SKM-1 treated with dmso at 0.1 percent for 144 hours (cell line): ENCODE measurements at regions not wholly inside any gene's neighbourhood (a gene's known extent, or its start where the extent isn't known, plus 50 kb on each side); places are given as distances from the start of the nearest gene placed in this dataset.
"Not testable (repeated sequence)": the region's sequence is repeated elsewhere in the genome, so short reads cannot be mapped to it uniquely, and the experiment has no call there.

ENCODE experiments used
- DNase-seq: peaks from one replicate; lab custom pipeline; 2025; ENCODE audit not compliant: unreplicated experiment; lab: John Stamatoyannopoulos, UW

- DNase-seq = no peak
Observed at GRCh38 chr4:37555322-37555721, 130.9 kb downstream of the RELL1 start.

- not testable (repeated sequence) for DNase-seq
Observed at GRCh38 chr4:37549866-37550265, 136.3 kb downstream of the RELL1 start.

GRCh38 chr4:37549041-37549440 is 137.1 kb downstream of the RELL1 start:
- DNase-seq = no peak

GRCh38 chr4:37546586-37546985 is 139.6 kb downstream of the RELL1 start:
- DNase-seq = no peak

- no peak for DNase-seq
Observed at GRCh38 chr4:37542706-37543105, 143.5 kb downstream of the RELL1 start.

GRCh38 chr4:37541956-37542355 is 144.2 kb downstream of the RELL1 start:
- DNase-seq = no peak

- no peak for DNase-seq
Observed at GRCh38 chr4:37540486-37540885, 145.7 kb downstream of the RELL1 start.

GRCh38 chr4:37538931-37539330 is 147.2 kb downstream of the RELL1 start:
- no peak for DNase-seq

- DNase-seq = no peak
Observed at GRCh38 chr4:37537484-37537883, 148.7 kb downstream of the RELL1 start.

GRCh38 chr4:37535872-37536271 is 150.3 kb downstream of the RELL1 start:
- no peak for DNase-seq

- DNase-seq = no peak
Observed at GRCh38 chr4:37533286-37534033, 152.7 kb downstream of the RELL1 start.

GRCh38 chr4:37531151-37531550 is 155.0 kb downstream of the RELL1 start:
- DNase-seq = no peak

- no peak for DNase-seq
Observed at GRCh38 chr4:37530451-37530850, 155.7 kb downstream of the RELL1 start.

GRCh38 chr4:37528166-37528885 is 157.8 kb downstream of the RELL1 start:
- DNase-seq = peak; percentile 60

GRCh38 chr4:37524267-37524666 is 161.9 kb downstream of the RELL1 start:
- DNase-seq = no peak

- no peak for DNase-seq
Observed at GRCh38 chr4:37522996-37523395, 163.2 kb downstream of the RELL1 start.

GRCh38 chr4:37517326-37517725 is 168.8 kb downstream of the RELL1 start:
- no peak for DNase-seq

- DNase-seq = no peak
Observed at GRCh38 chr4:37516057-37516775, 170.0 kb downstream of the RELL1 start.

GRCh38 chr4:37510626-37511025 is 175.6 kb downstream of the RELL1 start:
- DNase-seq = no peak

GRCh38 chr4:37503261-37503660 is 182.9 kb downstream of the RELL1 start:
- no peak for DNase-seq

GRCh38 chr4:37502070-37502469 is 184.1 kb downstream of the RELL1 start:
- DNase-seq = no peak
